ENCODE measurements at regions not wholly inside any gene's neighbourhood (a gene's known extent, or its start where the extent isn't known, plus 50 kb on each side); places are given as distances from the start of the nearest gene placed in this dataset.

- no peak for DNase-seq (ENCODE audit: low read depth)
These were observed 700.6 kb downstream of the NLGN4X start for GRCh38 chrX:5528057-5528456.

- no peak for DNase-seq (ENCODE audit: low read depth)
These were observed 702.5 kb downstream of the NLGN4X start for GRCh38 chrX:5526191-5526590.

- DNase-seq (ENCODE audit: low read depth) = no peak
These were observed 737.7 kb downstream of the NLGN4X start for GRCh38 chrX:5490786-5491563.

GRCh38 chrX:5474282-5474681 lies 754.4 kb downstream of the NLGN4X start:
- no peak for DNase-seq (ENCODE audit: low read depth)

- DNase-seq (ENCODE audit: low read depth) = no peak
These were observed 770.3 kb downstream of the NLGN4X start for GRCh38 chrX:5458300-5458842.

GRCh38 chrX:5449323-5449722 lies 779.3 kb downstream of the NLGN4X start:
- DNase-seq (ENCODE audit: low read depth) = no peak

- DNase-seq (ENCODE audit: low read depth) = no peak
These were observed 796.8 kb downstream of the NLGN4X start for GRCh38 chrX:5431823-5432222.

GRCh38 chrX:5425119-5425518 lies 803.5 kb downstream of the NLGN4X start:
- no peak for DNase-seq (ENCODE audit: low read depth)

GRCh38 chrX:5417381-5417780 lies 811.3 kb downstream of the NLGN4X start:
- DNase-seq (ENCODE audit: low read depth) = no peak

- DNase-seq (ENCODE audit: low read depth) = no peak
These were observed 812.9 kb downstream of the NLGN4X start for GRCh38 chrX:5415738-5416137.

- no peak for DNase-seq (ENCODE audit: low read depth)
These were observed 819.6 kb downstream of the NLGN4X start for GRCh38 chrX:5409106-5409505.

- DNase-seq (ENCODE audit: low read depth) = no peak
These were observed 826.2 kb downstream of the NLGN4X start for GRCh38 chrX:5402461-5402860.

GRCh38 chrX:5399403-5399802 lies 829.3 kb downstream of the NLGN4X start:
- DNase-seq (ENCODE audit: low read depth) = no peak

GRCh38 chrX:5397409-5397808 lies 831.3 kb downstream of the NLGN4X start:
- DNase-seq (ENCODE audit: low read depth) = no peak

- DNase-seq (ENCODE audit: low read depth) = no peak
These were observed 838.3 kb downstream of the NLGN4X start for GRCh38 chrX:5390376-5390775.

GRCh38 chrX:5388087-5388486 lies 840.6 kb downstream of the NLGN4X start:
- no peak for DNase-seq (ENCODE audit: low read depth)

GRCh38 chrX:5380426-5380825 lies 848.2 kb downstream of the NLGN4X start:
- DNase-seq (ENCODE audit: low read depth) = no peak

- no peak for DNase-seq (ENCODE audit: low read depth)
These were observed 886.8 kb downstream of the NLGN4X start for GRCh38 chrX:5341902-5342301.

- DNase-seq (ENCODE audit: low read depth) = no peak
These were observed 891.5 kb downstream of the NLGN4X start for GRCh38 chrX:5337160-5337559.

GRCh38 chrX:5324546-5324945 lies 904.1 kb downstream of the NLGN4X start:
- DNase-seq (ENCODE audit: low read depth) = no peak

- DNase-seq (ENCODE audit: low read depth) = no peak
These were observed 914.5 kb downstream of the NLGN4X start for GRCh38 chrX:5314148-5314547.

GRCh38 chrX:5307416-5307815 lies 921.3 kb downstream of the NLGN4X start:
- no peak for DNase-seq (ENCODE audit: low read depth)

GRCh38 chrX:5306654-5307121 lies 922.0 kb downstream of the NLGN4X start:
- DNase-seq (ENCODE audit: low read depth) = no peak

- no peak for DNase-seq (ENCODE audit: low read depth)
These were observed 923.2 kb downstream of the NLGN4X start for GRCh38 chrX:5305452-5305851.

Data from GM04503 (cell line).